Hepatocyte (in vitro differentiated cells): ENCODE measurements at regions not wholly inside any gene's neighbourhood (a gene's known extent, or its start where the extent isn't known, plus 50 kb on each side); places are given as distances from the start of the nearest gene placed in this dataset.

Experiments
- DNase-seq: peaks from one replicate; pipeline ENCODE4 v3.0.0-alpha.2; 2016; ENCODE audit warnings: low spot score
- H2AFZ ChIP-seq: fragments of 200-600 bp; sonication (generic); 2 replicates; pipeline ENCODE4 v1.6.0; 2016; ENCODE audit warnings: antibody characterized with exemption, mild to moderate bottlenecking
- H3K27ac ChIP-seq: fragments of 200-600 bp; sonication (generic); 2 replicates; pipeline ENCODE4 v1.5.1; 2016; ENCODE audit warnings: mild to moderate bottlenecking
- H3K27me3 ChIP-seq: fragments of 200-600 bp; sonication (generic); 2 replicates; pipeline ENCODE4 v1.6.1; 2016
- H3K36me3 ChIP-seq: fragments of 200-600 bp; sonication (generic); replicated peaks from 2 replicates; pipeline ENCODE4 v1.5.1; 2016; ENCODE audit warnings: low read depth; ENCODE audit not compliant: insufficient read depth
- H3K4me1 ChIP-seq: fragments of 200-600 bp; sonication (generic); 2 replicates; pipeline ENCODE4 v1.5.1; 2016; ENCODE audit warnings: mild to moderate bottlenecking, moderate library complexity; ENCODE audit not compliant: insufficient read depth
- H3K4me2 ChIP-seq: fragments of 200-600 bp; sonication (generic); 2 replicates; pipeline ENCODE4 v1.6.0; 2016
- H3K4me3 ChIP-seq: fragments of 200-600 bp; sonication (generic); 2 replicates; pipeline ENCODE4 v1.5.1; 2016; ENCODE audit warnings: mild to moderate bottlenecking
- H3K79me2 ChIP-seq: fragments of 200-600 bp; sonication (generic); 2 replicates; pipeline ENCODE4 v1.6.0; 2017; ENCODE audit warnings: mild to moderate bottlenecking
- H3K9me2 ChIP-seq: fragments of 200-600 bp; sonication (generic); replicated peaks from 2 replicates; pipeline ENCODE4 v1.6.0; 2017; ENCODE audit warnings: mild to moderate bottlenecking; ENCODE audit not compliant: insufficient read depth
- H3K9me3 ChIP-seq: fragments of 200-600 bp; sonication (generic); 2 replicates; pipeline ENCODE4 v1.5.1; 2016; ENCODE audit warnings: low read depth, mild to moderate bottlenecking
- H4K20me1 ChIP-seq: fragments of 200-600 bp; sonication (generic); 2 replicates; pipeline ENCODE4 v1.6.0; 2016; ENCODE audit warnings: mild to moderate bottlenecking; ENCODE audit not compliant: insufficient read depth, poor library complexity, severe bottlenecking
- EZH2 ChIP-seq: fragments of 200-600 bp; sonication (generic); IDR thresholded peaks from 2 replicates; pipeline ENCODE4 v1.6.1; 2016; ENCODE audit warnings: antibody characterized with exemption, mild to moderate bottlenecking, borderline replicate concordance
- EZH2phosphoT487 ChIP-seq: fragments of 200-600 bp; sonication (generic); IDR thresholded peaks from one replicate; pipeline ENCODE4 v1.6.1; 2018; ENCODE audit warnings: antibody characterized with exemption, mild to moderate bottlenecking, low read depth, moderate library complexity; ENCODE audit not compliant: unreplicated experiment, severe bottlenecking
- WGBS: methylation state at CpG from one replicate; pipeline ENCODE4 v1.1.6; 2016; ENCODE audit warnings: low lambda C conversion rate; ENCODE audit errors: missing lambda C conversion rate; 5-methylcytosine and 5-hydroxymethylcytosine counted together
- TF ChIP-seq, protein P1 (sequence below): fragments of 200-600 bp; sonication (generic); IDR thresholded peaks from 2 replicates; pipeline ENCODE4 v1.5.1; 2016; ENCODE audit warnings: antibody characterized with exemption, mild to moderate bottlenecking; ENCODE audit not compliant: poor library complexity

GRCh38 chrX:9311421-9312160 lies 153.3 kb upstream of the TBL1X start:
- Histone ChIP-seq H3K4me2 (no peak overlapping the region), H3K27me3 (no peaks in the 10 kb centered on the region), H3K27ac (no peak overlapping the region), H3K4me1 (no peaks in the 10 kb centered on the region), H3K36me3 (no peaks in the 10 kb centered on the region), H3K4me3 (no peak overlapping the region), H3K79me2 (no peaks in the 10 kb centered on the region), H3K9me3 (no peaks in the 10 kb centered on the region), H3K9me2 (no peaks in the 10 kb centered on the region), H4K20me1 (no peaks in the 10 kb centered on the region), H2AFZ (no peak overlapping the region)
- WGBS = 67% methylated on average over 8 of the region's 8 CpGs
- no peak for DNase-seq
- no peak for TF ChIP-seq EZH2
- TF ChIP-seq, protein P1, sequence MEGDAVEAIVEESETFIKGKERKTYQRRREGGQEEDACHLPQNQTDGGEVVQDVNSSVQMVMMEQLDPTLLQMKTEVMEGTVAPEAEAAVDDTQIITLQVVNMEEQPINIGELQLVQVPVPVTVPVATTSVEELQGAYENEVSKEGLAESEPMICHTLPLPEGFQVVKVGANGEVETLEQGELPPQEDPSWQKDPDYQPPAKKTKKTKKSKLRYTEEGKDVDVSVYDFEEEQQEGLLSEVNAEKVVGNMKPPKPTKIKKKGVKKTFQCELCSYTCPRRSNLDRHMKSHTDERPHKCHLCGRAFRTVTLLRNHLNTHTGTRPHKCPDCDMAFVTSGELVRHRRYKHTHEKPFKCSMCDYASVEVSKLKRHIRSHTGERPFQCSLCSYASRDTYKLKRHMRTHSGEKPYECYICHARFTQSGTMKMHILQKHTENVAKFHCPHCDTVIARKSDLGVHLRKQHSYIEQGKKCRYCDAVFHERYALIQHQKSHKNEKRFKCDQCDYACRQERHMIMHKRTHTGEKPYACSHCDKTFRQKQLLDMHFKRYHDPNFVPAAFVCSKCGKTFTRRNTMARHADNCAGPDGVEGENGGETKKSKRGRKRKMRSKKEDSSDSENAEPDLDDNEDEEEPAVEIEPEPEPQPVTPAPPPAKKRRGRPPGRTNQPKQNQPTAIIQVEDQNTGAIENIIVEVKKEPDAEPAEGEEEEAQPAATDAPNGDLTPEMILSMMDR = no peak
- TF ChIP-seq EZH2phosphoT487 = no peak

- H3K9me3 ChIP-seq = no peaks in the 10 kb centered on the region
- H3K9me2 ChIP-seq = no peaks in the 10 kb centered on the region
- no peaks in the 10 kb centered on the region for H4K20me1 ChIP-seq
- H3K79me2 ChIP-seq = no peaks in the 10 kb centered on the region
- TF ChIP-seq, protein P1 = peak; percentile 35
- no peak for TF ChIP-seq EZH2phosphoT487
- WGBS = 75% methylated on average over 10 of the region's 12 CpGs
- no peak overlapping the region for H2AFZ ChIP-seq
- no peak overlapping the region for H3K4me3 ChIP-seq
- no peaks in the 10 kb centered on the region for H3K27me3 ChIP-seq
- no peak overlapping the region for H3K4me2 ChIP-seq
- H3K4me1 ChIP-seq = no peaks in the 10 kb centered on the region
- no peak overlapping the region for H3K27ac ChIP-seq
- DNase-seq = peak; percentile 13
- no peaks in the 10 kb centered on the region for H3K36me3 ChIP-seq
Observed at GRCh38 chrX:9312922-9313867, 151.7 kb upstream of the TBL1X start.

DNA sequence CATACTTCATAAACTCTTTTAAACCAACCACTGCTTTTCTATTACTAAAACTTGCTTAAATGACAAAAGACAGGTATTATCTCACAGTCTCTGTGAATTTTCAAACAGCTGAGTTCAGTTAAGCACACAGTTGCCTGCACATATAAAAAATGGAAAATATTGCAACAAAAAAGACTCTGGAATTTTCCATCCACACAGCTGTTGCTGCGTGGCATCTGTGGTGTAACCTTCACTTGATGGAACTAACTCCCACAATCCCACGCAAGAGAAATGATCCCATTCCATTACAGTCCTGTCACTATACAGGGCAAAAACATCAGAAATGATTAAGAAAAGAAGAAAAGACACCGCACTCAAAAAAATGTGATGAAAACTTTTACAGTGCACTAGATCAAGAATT lies 149.8 kb upstream of the TBL1X start:
- no peak for DNase-seq
- no peak for TF ChIP-seq EZH2
- TF ChIP-seq, protein P1 = no peak
- TF ChIP-seq EZH2phosphoT487 = no peak
- WGBS = 89% methylated on average over 3 of the region's 3 CpGs
- Histone ChIP-seq H4K20me1 (no peaks in the 10 kb centered on the region), H2AFZ (no peak overlapping the region), H3K79me2 (no peaks in the 10 kb centered on the region), H3K36me3 (no peaks in the 10 kb centered on the region), H3K27me3 (no peaks in the 10 kb centered on the region), H3K9me2 (no peaks in the 10 kb centered on the region), H3K9me3 (no peaks in the 10 kb centered on the region), H3K27ac (no peak overlapping the region), H3K4me2 (no peak overlapping the region), H3K4me3 (no peak overlapping the region), H3K4me1 (no peaks in the 10 kb centered on the region)
